Testis (tissue), 2 donors: ENCODE measurements at regions not wholly inside any gene's neighbourhood (a gene's known extent, or its start where the extent isn't known, plus 50 kb on each side); places are given as distances from the start of the nearest gene placed in this dataset.

Experiments used
- CTCF ChIP-seq, 3 experiments: fragments of 450-650 bp in 2 of 3; fragments of 200-600 bp in 1 of 3; sonication (generic) in 1 of 3; IDR thresholded peaks; one replicate each; pipeline ENCODE4 v1.5.1; 2016 to 2019; ENCODE audit warnings: antibody characterized with exemption in 3 of 3, mild to moderate bottlenecking in 2 of 3, moderate library complexity in 1 of 3
- POLR2A ChIP-seq: fragments of 450-650 bp; IDR thresholded peaks from one replicate; pipeline ENCODE4 v1.6.1; 2017; ENCODE audit warnings: antibody characterized with exemption, mild to moderate bottlenecking, moderate library complexity

GRCh38 chr1:14003552-14003951, 303.6 kb downstream of the PRDM2 start:
- TF ChIP-seq CTCF (IDR thresholded peaks at IDR 0.05) (no peak), POLR2A (no peak)
